CD4-positive, alpha-beta T cell treated with Interleukin-15 for 1 hour (primary cell): ENCODE measurements at regions not wholly inside any gene's neighbourhood (a gene's known extent, or its start where the extent isn't known, plus 50 kb on each side); places are given as distances from the start of the nearest gene placed in this dataset.

Experiments used
- DNase-seq: peaks from one replicate; pipeline ENCODE4 v3.0.0-alpha.2; 2020

GRCh38 chr19:27777242-27777641 is 1435.7 kb downstream of the UQCRFS1 start:
- DNase-seq: no peak

- DNase-seq: no peak
Measured at GRCh38 chr19:27776524-27776923, 1436.4 kb downstream of the UQCRFS1 start.

GRCh38 chr19:27776020-27776419 is 1436.9 kb downstream of the UQCRFS1 start:
- no peak for DNase-seq

GRCh38 chr19:27775395-27775794 is 1437.6 kb downstream of the UQCRFS1 start:
- no peak for DNase-seq

- DNase-seq: no peak
Measured at GRCh38 chr19:27774827-27775226, 1438.1 kb downstream of the UQCRFS1 start.

GRCh38 chr19:27774337-27774736 is 1438.6 kb downstream of the UQCRFS1 start:
- no peak for DNase-seq

- no peak for DNase-seq
Measured at GRCh38 chr19:27773318-27774094, 1439.4 kb downstream of the UQCRFS1 start.

GRCh38 chr19:27772059-27772458 is 1440.9 kb downstream of the UQCRFS1 start:
- no peak for DNase-seq

GRCh38 chr19:27770095-27770494 is 1442.9 kb downstream of the UQCRFS1 start:
- no peak for DNase-seq

GRCh38 chr19:27767234-27767633 is 1445.7 kb downstream of the UQCRFS1 start:
- no peak for DNase-seq

GRCh38 chr19:27765912-27766725 is 1446.8 kb downstream of the UQCRFS1 start:
- no peak for DNase-seq

- no peak for DNase-seq
Measured at GRCh38 chr19:27765397-27765796, 1447.6 kb downstream of the UQCRFS1 start.

- DNase-seq: no peak
Measured at GRCh38 chr19:27764186-27764804, 1448.7 kb downstream of the UQCRFS1 start.

GRCh38 chr19:27762933-27763332 is 1450.0 kb downstream of the UQCRFS1 start:
- no peak for DNase-seq

GRCh38 chr19:27759896-27760295 is 1453.1 kb downstream of the UQCRFS1 start:
- DNase-seq: no peak

GRCh38 chr19:27758626-27759505 is 1454.1 kb downstream of the UQCRFS1 start:
- DNase-seq: no peak

- no peak for DNase-seq
Measured at GRCh38 chr19:27754700-27755099, 1458.3 kb downstream of the UQCRFS1 start.

GRCh38 chr19:27753622-27754021 is 1459.3 kb downstream of the UQCRFS1 start:
- DNase-seq: no peak

GRCh38 chr19:27752530-27753184 is 1460.3 kb downstream of the UQCRFS1 start:
- DNase-seq: no peak

- no peak for DNase-seq
Measured at GRCh38 chr19:27751044-27751391, 1461.9 kb downstream of the UQCRFS1 start.

- DNase-seq: no peak
Measured at GRCh38 chr19:27750391-27751043, 1462.4 kb downstream of the UQCRFS1 start.
